Stimulated activated naive CD8-positive, alpha-beta T cell treated with anti-CD3 and anti-CD28 coated beads, Interleukin-15, Interleukin-2, amounts not matched to agents 100 U/mL and 50 U/mL, for 24 hours (primary cell): ENCODE measurements at regions not wholly inside any gene's neighbourhood (a gene's known extent, or its start where the extent isn't known, plus 50 kb on each side); places are given as distances from the start of the nearest gene placed in this dataset.
"Not testable (repeated sequence)": the region's sequence is repeated elsewhere in the genome, so short reads cannot be mapped to it uniquely, and the experiment has no call there.

Experiments used
- ATAC-seq: fragments of 150-1000 bp; cut with Tn5 transposase; one replicate; pipeline ENCODE4 v1.10.0; 2021
- DNase-seq: peaks from one replicate; pipeline ENCODE4 v3.0.0; 2021

DNA sequence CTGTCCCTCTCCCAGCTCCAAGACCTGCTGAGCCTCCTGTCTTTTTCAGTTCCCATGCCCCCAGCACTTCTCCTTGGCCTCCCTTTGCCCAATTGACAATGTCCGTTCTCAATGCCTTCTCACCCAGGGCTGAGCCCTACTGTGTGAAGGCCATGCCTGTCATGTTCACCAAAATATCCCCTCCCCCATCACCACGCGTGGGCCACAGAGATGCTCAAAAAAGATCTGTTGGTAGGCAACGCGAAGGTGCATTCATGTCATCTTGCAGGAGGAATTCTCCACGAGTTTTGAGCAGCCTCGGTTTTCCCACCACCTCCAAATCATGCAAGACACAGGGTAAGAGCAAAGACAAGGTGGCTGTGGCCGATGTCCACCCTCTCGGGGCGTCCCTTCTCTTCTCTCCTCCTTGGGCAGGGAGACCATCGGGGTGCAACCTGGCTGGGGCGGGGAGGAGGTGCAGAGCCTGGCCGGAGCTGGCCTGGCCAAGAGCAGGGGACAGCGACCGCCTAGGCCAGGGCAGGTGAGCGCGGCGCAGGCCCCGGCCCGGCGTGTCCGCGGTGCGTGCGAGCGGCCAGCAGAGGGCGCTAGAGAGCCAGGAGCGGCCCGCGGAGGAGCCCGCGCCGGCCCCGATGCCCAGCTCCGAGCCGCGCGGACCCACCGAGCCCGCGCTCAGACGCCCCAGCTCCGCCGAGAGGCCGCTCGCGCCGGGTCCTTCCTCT lies 56.3 kb upstream of the KRTAP5-11 start:
- not testable (repeated sequence) for ATAC-seq
- DNase-seq, result peak; percentile 79

- ATAC-seq, DNase-seq: not testable (repeated sequence)
Observed at GRCh38 chr11:71639520-71639849, 56.8 kb upstream of the KRTAP5-11 start.

DNA sequence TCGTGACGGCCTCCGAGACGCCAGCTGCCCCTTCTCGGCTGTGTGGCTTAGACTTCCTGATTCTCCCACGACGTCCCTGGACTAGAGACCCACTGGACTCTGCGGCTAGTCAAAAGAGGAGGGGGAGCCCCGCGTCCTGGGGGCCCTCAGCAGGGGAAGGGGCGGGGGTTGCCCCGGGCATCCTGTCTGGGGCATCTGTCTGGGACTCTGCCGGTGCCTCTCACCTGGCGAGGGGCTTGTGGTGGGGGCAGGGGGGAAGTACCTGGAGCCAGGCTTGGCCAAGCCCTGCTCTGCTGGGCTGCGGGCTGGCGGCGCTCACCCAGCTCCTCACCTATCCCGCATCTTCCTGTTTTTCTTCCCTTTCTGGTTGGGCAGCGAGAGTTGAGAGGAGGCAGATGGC lies 57.2 kb upstream of the KRTAP5-11 start:
- not testable (repeated sequence) for DNase-seq, ATAC-seq

GRCh38 chr11:71647078-71647477 lies 64.4 kb upstream of the KRTAP5-11 start:
- not testable (repeated sequence) for DNase-seq, ATAC-seq

- ATAC-seq, result not testable (repeated sequence)
Observed at GRCh38 chr11:71652998-71653397, 70.3 kb upstream of the KRTAP5-11 start.

DNA sequence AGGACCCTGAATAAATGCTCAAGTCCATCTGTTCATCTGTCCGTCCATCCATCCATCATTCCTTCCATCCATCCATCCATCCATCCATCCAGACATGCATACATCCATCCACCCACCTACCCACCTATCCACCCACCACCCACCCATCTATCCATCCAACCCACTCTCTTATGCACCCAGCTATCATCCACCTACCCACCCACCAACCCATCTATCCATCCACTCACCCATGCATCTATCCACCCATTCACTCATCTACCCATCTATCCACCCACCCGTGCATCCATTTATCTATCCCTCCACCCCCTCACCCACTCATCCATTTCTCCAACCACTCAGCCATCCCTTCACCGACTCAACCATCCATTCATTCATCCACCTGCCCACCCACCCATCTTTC lies 71.7 kb upstream of the KRTAP5-11 start:
- ATAC-seq, DNase-seq: not testable (repeated sequence)

More at GRCh38 chr11:71652998-71653397, 70.3 kb upstream of the KRTAP5-11 start:
- not testable (repeated sequence) for DNase-seq

DNA sequence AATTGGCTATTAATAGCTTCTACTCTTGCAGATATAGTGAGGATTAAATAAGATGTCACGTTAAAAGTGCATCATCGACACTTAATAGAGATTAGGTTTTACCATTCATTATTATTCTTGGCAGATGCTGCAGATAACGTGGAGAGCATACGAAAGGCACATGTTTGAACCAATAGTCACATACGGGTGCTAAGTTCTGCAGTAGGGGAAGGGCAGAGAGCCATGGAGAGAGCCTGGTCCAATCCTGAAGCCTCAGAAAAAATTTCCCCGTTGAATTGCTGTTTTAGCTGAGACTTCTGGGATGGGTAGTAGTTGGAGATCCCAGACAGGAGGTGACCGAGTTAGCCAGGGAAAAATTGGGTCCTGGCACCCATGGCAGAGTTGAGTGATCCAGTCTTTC lies 72.4 kb upstream of the KRTAP5-11 start:
- ATAC-seq, DNase-seq: not testable (repeated sequence)

DNA sequence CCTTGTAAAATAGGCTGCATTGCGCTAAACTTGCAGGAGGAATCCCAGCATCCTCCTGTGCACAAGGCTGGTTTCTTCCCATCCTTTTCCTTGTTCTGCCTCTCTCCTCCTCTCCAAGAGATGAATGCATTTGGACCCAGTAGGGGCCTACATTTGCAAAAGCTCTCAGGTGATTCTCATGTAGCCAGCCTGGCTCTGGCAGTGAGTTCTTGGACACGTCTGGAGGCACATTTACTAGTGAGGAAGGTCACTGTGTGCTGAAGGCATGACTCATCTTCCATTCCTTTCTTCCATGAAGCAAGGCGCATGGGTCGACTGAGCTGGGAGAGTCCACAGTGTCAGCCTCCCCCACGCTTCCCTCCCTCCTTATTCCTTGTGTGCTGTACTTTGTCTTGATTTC lies 73.8 kb upstream of the KRTAP5-11 start:
- not testable (repeated sequence) for DNase-seq, ATAC-seq

DNA sequence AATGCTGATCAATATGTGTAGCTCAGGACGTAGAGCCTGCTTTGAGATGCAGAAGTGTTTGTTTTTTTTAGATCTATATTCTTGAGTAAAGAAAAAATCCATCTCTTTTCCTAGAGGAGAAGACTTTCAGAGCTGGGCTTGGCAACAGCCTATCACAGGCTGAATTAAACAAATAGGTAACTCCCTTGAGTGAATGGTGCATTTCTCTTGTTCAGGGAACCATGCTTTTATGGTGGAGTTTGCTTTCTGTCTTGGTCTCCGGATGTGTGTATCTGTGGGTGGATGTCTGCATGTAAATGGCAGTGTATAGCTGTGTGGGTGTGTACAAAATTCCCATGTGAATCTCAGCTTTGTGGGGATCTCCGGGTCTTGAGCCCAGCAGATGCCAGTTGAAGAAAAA lies 82.3 kb upstream of the KRTAP5-11 start:
- DNase-seq, ATAC-seq: not testable (repeated sequence)

GRCh38 chr11:71698110-71698509 lies 115.4 kb upstream of the KRTAP5-11 start:
- not testable (repeated sequence) for DNase-seq, ATAC-seq

DNA sequence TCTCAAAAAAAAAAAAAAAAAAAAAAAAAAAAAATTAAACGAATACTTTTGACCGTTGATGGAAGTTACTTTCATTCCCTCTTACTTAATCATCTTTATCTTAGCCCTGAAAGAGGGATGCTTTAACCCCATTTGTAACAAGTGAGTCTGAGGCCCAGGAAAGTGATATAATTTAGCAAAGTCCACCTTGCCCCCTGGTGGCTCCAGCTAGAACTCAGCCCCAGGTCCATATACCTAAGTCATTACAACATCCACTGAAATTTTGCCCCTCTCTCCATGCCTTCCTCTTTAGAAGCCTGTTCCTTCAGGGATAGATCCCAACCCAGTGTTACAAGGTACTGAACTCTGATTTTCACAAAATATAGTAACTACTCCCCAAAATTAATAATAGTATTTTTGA lies 116.3 kb upstream of the KRTAP5-11 start:
- ATAC-seq, DNase-seq: not testable (repeated sequence)

- DNase-seq, ATAC-seq: not testable (repeated sequence)
Observed at GRCh38 chr11:71701435-71702291, 119.0 kb upstream of the KRTAP5-11 start.

DNA sequence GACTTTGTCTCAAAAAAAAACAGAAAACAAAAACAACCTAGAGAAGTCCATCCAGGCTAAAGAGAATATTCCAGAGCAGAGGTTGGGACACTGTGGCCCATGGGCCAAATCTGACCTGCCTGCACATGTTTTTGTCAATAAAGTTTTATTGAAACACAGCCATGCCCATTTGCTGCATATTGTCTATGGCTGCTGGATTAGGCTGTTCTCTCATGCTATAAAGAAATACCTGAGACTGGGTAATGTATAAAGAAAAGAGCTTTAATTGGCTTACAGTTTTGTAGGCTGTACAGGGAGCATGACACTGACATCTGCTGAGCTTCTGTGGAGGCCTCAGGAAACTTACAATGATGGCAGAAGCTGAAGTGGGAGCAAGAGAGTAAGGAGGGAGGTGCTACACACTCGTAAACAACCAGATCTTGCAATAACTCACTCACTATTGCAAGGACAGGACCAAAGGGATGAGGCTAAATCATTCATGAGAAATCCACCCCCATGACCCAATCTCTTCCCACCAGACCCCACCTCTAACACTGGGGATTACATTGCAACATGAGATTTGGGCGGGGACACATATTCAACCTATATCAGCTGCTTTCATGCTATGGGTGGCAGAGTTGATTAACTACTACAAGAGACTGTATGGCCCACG lies 122.5 kb upstream of the KRTAP5-11 start:
- not testable (repeated sequence) for ATAC-seq, DNase-seq

DNA sequence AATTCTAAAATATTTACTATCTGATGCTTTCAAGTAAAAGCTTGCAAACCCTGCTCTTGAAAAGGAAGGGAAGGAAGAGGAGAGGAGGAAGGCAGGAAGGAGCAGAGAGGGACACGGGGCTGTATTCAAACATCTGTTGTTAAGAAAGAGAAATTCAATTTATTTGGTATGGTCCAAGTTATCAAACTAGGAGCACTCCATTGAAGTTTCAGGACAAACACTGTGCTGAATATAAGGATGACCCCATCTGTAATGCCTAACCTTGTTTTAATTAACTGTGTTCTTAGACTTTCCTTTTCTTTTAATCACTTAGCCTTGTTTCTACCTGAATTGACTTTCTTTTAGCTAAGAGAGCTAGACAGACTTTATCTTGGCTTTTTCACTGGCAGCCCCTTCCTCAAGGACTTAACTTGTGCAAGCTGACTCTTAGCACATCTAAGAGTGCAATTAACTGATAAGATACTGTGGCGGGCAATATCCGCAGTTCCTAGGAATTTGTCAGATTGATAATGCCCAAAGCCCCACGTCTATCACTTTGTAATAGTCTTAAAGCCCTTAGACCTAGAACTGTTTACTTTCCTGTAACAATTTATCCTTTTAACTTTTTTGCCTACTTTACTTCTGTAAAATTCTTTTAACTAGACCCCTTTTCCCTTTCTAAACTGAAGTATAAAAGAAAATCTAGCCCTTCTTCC lies 123.2 kb upstream of the KRTAP5-11 start:
- DNase-seq, result not testable (repeated sequence)

GRCh38 chr11:71707083-71707482 lies 124.4 kb upstream of the KRTAP5-11 start:
- not testable (repeated sequence) for DNase-seq, ATAC-seq

More for the DNA sequence above, 123.2 kb upstream of the KRTAP5-11 start:
- ATAC-seq, result not testable (repeated sequence)

- not testable (repeated sequence) for DNase-seq, ATAC-seq
Observed at GRCh38 chr11:71709541-71709940, 123.5 kb upstream of the DEFB108B start.

DNA sequence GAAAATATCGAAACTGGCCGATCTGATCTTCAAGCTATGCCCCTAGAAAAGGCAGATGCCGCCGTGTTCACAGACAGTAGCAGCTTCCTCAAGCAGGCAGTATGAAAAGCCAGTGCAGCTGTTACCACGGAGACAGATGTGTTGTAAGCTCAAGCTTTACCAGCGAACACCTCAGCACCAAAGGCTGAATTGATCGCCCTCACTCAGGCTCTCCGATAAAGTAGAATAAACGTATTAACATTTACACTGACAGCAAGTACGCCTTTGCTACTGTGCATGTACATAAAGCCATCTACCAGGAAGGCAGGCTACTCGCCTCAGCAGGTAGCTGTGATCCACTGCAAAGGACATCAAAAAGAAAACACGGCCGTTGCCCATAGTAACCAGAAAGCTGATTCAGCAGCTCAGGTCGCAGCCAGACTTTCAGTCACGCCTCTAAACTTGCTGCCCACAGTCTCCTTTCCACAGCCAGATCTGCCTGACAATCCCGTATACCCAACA lies 122.8 kb upstream of the DEFB108B start:
- DNase-seq, ATAC-seq: not testable (repeated sequence)

DNA sequence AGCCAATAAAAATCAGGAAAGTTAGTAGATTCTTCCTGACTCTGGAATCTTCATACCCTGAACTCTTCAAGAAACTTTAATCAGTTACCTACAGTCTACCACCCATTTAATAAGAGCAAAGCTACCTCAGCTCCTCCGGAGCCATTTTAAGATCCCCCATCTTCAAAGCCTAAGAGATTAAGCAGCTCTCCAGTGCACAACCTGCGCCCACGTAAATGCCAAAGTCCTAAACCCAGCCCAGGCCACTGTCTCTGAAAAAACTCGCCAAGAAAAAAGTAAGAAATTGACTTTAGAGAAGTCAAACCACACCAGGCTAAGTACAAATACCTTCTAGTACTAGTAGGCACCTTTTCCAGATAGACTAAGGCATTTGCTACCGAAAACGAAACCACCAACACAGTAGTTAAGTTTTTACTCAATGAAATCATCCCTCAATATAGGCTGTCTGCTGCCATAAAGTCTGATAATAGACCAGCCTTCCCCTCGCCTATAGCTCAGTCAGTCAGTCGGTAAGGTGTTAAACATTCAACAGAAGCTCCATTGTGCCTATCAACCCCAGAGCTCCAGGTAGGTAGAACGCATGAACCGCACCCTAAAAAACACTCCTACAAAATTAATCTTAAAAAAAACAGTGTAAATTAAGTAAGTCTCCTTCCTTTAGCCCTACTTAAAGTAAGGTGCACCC lies 122.2 kb upstream of the DEFB108B start:
- DNase-seq, result not testable (repeated sequence)

GRCh38 chr11:71712350-71712749 lies 120.7 kb upstream of the DEFB108B start:
- not testable (repeated sequence) for ATAC-seq, DNase-seq

More for the DNA sequence above, 122.2 kb upstream of the DEFB108B start:
- not testable (repeated sequence) for ATAC-seq

DNA sequence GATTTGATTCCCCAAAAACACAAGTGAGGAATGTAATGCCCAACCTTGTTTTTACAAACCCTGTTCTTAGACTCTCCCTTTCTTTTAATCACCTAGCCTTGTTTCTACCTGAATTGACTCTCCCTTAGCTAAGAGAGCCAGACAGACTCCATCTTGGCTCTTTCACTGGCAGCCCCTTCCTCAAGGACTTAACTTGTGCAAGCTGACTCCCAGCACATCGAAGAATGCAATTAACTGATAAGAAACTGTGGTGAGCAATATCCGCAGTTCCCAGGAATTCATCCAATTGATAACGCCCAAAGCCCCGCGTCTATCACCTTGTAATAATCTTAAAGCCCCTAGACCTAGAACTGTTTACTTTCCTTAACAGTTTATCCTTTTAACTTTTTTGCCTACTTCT lies 120.2 kb upstream of the DEFB108B start:
- not testable (repeated sequence) for ATAC-seq, DNase-seq

- not testable (repeated sequence) for DNase-seq, ATAC-seq
Observed at GRCh38 chr11:71714510-71714909, 118.5 kb upstream of the DEFB108B start.
